HG03565 (cell line): ENCODE measurements at regions not wholly inside any gene's neighbourhood (a gene's known extent, or its start where the extent isn't known, plus 50 kb on each side); places are given as distances from the start of the nearest gene placed in this dataset.
"Not testable (repeated sequence)": the region's sequence is repeated elsewhere in the genome, so short reads cannot be mapped to it uniquely, and the experiment has no call there.

Experiments
- ATAC-seq: cut with Tn5 transposase; IDR thresholded peaks from one replicate; pipeline ENCODE4 v1.9.1; 2021; ENCODE audit warnings: mild to moderate bottlenecking, moderate library complexity; ENCODE audit not compliant: unreplicated experiment

- ATAC-seq, result no peak
These were observed 50.9 kb upstream of the NXT1 start for GRCh38 chr20:23299673-23300050.

GRCh38 chr20:23298926-23299672 is 51.5 kb upstream of the NXT1 start:
- no peak for ATAC-seq

DNA sequence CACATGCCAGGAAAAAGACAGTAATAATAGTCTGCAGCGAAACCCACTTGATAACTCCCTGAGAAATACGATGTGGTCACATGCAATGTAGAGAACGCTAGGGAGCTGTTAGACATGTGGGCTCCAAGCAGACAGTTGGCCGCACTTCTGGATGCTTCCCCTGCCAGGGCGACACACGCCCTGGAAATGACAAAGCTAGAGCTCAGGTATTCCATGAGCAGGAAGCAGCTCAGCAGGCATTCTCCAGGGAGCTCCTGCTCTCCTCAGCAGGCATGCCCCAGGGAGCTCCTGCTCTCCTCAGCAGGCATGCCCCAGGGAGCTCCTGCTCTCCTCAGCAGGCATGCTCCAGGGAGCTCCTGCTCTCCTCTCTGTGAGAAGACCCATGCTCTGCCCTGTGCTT is 52.4 kb upstream of the NXT1 start:
- ATAC-seq, result no peak

- no peak for ATAC-seq
These were observed 53.5 kb upstream of the NXT1 start for GRCh38 chr20:23296841-23297701.

DNA sequence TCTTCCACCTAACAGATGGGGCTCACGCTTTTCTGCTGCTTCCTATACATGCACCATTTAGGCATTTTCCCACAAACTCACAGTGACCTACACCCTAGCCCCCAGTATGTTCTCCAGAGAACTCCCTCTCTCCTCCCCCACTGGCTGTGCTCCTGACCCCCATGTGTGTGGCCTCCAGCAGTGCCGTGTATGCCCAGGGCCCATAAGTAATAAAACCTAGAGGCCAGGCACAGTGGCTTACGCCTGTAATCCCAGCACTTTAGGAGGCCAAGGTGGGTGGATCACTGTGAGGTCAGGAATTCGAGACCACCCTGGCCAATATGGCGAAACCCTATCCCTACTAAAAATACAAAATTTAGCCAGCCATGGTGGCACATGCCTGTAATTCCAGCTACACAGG is 54.7 kb upstream of the NXT1 start:
- no peak for ATAC-seq

- no peak for ATAC-seq
These were observed 55.9 kb upstream of the NXT1 start for GRCh38 chr20:23294671-23295070.

GRCh38 chr20:23294166-23294565 is 56.4 kb upstream of the NXT1 start:
- no peak for ATAC-seq

- no peak for ATAC-seq
These were observed 56.9 kb upstream of the NXT1 start for GRCh38 chr20:23293689-23294088.

DNA sequence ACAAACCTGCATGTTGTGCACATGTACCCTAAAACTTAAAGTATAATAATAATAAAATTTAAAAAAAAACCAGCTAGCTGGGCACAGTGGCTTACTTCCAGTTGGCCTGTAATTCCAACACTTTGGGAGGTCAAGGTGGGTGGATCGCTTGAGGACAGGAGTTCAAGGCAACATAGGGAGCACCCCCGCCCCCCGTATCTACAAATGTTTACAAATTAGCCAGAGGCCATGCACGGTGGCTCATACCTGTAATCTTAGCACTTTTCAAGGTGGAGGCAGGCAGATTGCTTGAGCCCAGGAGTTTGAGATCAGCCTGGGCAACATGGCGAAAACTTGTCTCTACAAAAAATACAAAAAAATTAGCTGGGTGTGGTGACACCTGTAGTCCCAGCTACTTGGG is 58.3 kb upstream of the NXT1 start:
- ATAC-seq, result not testable (repeated sequence)

DNA sequence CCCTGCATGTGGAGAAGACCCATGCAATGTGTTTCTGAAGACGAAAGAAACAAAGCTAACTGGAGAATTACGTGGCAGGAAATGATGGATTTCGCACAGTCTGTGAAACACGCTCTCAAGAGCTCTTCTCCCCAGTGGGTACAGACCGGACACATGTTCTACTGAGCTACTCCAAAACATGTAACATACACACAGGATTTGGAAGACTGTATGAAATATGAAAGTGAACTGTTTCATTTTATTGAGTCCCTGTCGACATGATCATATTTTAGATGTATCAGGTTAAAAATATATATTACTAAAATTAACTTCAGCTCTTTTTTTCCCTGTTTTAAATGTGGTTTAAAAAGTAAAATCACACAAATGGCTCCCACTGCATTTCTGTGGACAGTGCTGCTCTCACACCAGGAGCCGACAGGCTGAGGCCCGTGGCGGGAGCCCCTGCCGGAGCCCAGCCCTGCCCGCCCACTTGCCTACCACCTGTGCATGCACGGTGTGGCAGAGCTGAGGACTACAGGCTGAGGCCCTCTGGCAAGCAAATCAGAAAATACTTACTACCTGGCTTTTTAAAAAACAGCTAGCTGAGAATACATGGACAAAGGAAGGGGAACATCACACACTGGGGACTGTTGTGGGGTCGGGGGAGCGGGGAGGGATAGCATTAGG is 58.9 kb upstream of the NXT1 start:
- ATAC-seq, result no peak

- no peak for ATAC-seq
These were observed 59.6 kb upstream of the NXT1 start for GRCh38 chr20:23290761-23291574.

GRCh38 chr20:23289724-23290395 is 60.7 kb upstream of the NXT1 start:
- no peak for ATAC-seq

DNA sequence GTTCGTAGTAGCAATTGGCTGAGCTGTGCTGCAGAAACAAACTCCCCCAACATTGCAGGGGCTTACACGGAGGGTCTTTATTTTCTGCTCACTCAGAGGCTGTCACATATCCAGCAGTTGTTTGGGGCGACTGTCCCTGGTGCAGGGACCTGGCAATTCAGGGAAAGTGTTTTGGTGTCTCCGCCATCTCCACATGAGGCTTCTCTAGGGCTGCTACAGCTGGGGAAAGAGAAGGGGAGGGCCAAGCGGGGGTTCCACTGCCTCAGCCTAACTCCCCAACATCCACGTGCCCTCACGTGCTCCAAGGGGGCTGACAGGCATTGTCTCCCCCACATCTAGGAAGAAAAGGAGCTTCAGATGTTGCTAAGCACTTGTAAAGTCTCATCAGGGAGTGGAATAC is 61.3 kb upstream of the NXT1 start:
- ATAC-seq, result no peak

- ATAC-seq, result no peak
These were observed 63.0 kb upstream of the NXT1 start for GRCh38 chr20:23287354-23288190.

- no peak for ATAC-seq
These were observed 64.2 kb upstream of the NXT1 start for GRCh38 chr20:23286346-23286745.

GRCh38 chr20:23285536-23285935 is 65.1 kb upstream of the NXT1 start:
- ATAC-seq, result no peak

DNA sequence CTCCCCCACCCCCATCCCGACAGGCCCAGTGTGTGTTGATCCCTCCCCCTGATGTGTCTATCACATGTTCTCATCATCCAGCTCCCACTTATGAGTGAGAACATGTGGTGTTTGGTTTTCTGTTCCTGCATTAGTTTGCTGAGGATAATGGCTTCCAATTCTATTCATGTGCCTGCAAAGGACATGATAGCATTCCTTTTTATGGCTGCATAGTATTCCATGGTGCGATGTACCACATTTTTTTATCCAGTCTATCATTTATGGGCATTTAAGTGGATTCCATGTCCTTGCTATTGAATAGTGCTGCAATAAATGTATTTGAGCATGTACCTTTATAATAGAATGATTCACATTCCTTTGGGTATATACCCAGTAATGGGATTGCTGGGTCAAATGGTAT is 66.6 kb upstream of the NXT1 start:
- no peak for ATAC-seq

DNA sequence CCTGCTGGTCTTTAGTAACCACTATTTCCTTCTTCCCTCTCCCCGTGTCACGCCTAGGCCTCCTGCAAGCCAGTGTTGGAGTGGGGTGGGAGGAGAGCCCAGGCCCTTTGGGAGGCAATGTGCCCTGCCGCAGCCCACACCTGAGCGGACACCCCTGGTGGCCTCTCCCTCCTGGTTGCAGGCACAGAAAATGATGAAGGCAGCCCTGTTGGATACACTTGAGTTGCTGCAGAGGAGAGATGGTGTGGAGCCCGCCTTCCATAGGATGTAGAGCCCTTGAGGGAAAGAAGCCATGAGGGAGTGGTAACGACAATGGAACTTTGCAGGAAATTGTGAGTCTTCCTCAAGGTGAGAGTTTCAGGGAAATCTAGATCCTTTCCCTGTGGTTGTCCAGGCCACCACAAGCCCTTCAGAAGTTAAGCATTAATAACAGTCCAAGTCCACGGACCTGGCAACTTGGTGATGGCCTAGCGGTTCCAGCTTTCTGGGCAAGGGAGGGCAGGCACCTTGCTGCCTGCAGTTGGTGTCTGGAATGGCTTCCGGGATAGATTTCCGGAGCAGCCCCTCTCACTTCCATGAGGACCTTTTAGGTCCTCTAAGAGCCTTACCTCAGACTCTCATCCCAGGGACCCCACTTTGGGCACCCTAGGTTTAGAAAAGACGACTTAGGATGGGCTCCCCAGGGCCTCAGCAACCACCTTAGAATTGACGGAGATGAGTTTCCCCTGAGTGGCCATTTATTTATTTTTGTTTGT is 67.3 kb upstream of the NXT1 start:
- no peak for ATAC-seq

- ATAC-seq, result no peak
These were observed 68.0 kb upstream of the NXT1 start for GRCh38 chr20:23282546-23282945.
